ENCODE measurements at regions not wholly inside any gene's neighbourhood (a gene's known extent, or its start where the extent isn't known, plus 50 kb on each side); places are given as distances from the start of the nearest gene placed in this dataset.
"Not testable (repeated sequence)": the region's sequence is repeated elsewhere in the genome, so short reads cannot be mapped to it uniquely, and the experiment has no call there.

- DNase-seq (ENCODE audit: low read depth): no peak
Measured at GRCh38 chr3:181265750-181266333, 276.3 kb upstream of the DNAJC19 start.

GRCh38 chr3:181264486-181264885 is 274.9 kb upstream of the DNAJC19 start:
- no peak for DNase-seq (ENCODE audit: low read depth)

- no peak for DNase-seq (ENCODE audit: low read depth)
Measured at GRCh38 chr3:181253796-181254195, 264.3 kb upstream of the DNAJC19 start.

- no peak for DNase-seq (ENCODE audit: low read depth)
Measured at GRCh38 chr3:181252631-181253030, 263.1 kb upstream of the DNAJC19 start.

- no peak for DNase-seq (ENCODE audit: low read depth)
Measured at GRCh38 chr3:181250714-181251113, 261.2 kb upstream of the DNAJC19 start.

GRCh38 chr3:181239441-181239840 is 249.9 kb upstream of the DNAJC19 start:
- no peak for DNase-seq (ENCODE audit: low read depth)

GRCh38 chr3:181230258-181230657 is 240.7 kb upstream of the DNAJC19 start:
- DNase-seq (ENCODE audit: low read depth): no peak

- DNase-seq (ENCODE audit: low read depth): no peak
Measured at GRCh38 chr3:181213347-181213746, 223.8 kb upstream of the DNAJC19 start.

GRCh38 chr3:181212271-181212670 is 222.7 kb upstream of the DNAJC19 start:
- no peak for DNase-seq (ENCODE audit: low read depth)

- DNase-seq (ENCODE audit: low read depth): no peak
Measured at GRCh38 chr3:181210275-181210674, 220.7 kb upstream of the DNAJC19 start.

GRCh38 chr3:181189556-181189955 is 200.0 kb upstream of the DNAJC19 start:
- no peak for DNase-seq (ENCODE audit: low read depth)

- DNase-seq (ENCODE audit: low read depth): no peak
Measured at GRCh38 chr3:181183764-181184163, 194.2 kb upstream of the DNAJC19 start.

- DNase-seq (ENCODE audit: low read depth): not testable (repeated sequence)
Measured at GRCh38 chr3:181183057-181183456, 193.5 kb upstream of the DNAJC19 start.

GRCh38 chr3:181178991-181179390 is 189.5 kb upstream of the DNAJC19 start:
- no peak for DNase-seq (ENCODE audit: low read depth)

GRCh38 chr3:181176601-181177000 is 187.1 kb upstream of the DNAJC19 start:
- DNase-seq (ENCODE audit: low read depth): peak; percentile 3

- DNase-seq (ENCODE audit: low read depth): no peak
Measured at GRCh38 chr3:181174676-181175233, 185.2 kb upstream of the DNAJC19 start.

- no peak for DNase-seq (ENCODE audit: low read depth)
Measured at GRCh38 chr3:181174022-181174421, 184.5 kb upstream of the DNAJC19 start.

GRCh38 chr3:181173227-181173626 is 183.7 kb upstream of the DNAJC19 start:
- DNase-seq (ENCODE audit: low read depth): no peak

- DNase-seq (ENCODE audit: low read depth): no peak
Measured at GRCh38 chr3:181134873-181135272, 145.3 kb upstream of the DNAJC19 start.

- no peak for DNase-seq (ENCODE audit: low read depth)
Measured at GRCh38 chr3:181133832-181134231, 144.3 kb upstream of the DNAJC19 start.

- no peak for DNase-seq (ENCODE audit: low read depth)
Measured at GRCh38 chr3:181105646-181106045, 116.1 kb upstream of the DNAJC19 start.

- no peak for DNase-seq (ENCODE audit: low read depth)
Measured at GRCh38 chr3:181103605-181104004, 114.1 kb upstream of the DNAJC19 start.

- no peak for DNase-seq (ENCODE audit: low read depth)
Measured at GRCh38 chr3:181086011-181086410, 96.5 kb upstream of the DNAJC19 start.

- DNase-seq (ENCODE audit: low read depth): no peak
Measured at GRCh38 chr3:181081930-181082329, 92.4 kb upstream of the DNAJC19 start.

Data from stimulated activated CD8-positive, alpha-beta memory T cell treated with anti-CD3 and anti-CD28 coated beads, Interleukin-15, amount 100 ng/mL, for 24 hours (primary cell).